Inferior parietal cortex (tissue), 1 donor: ENCODE measurements at regions not wholly inside any gene's neighbourhood (a gene's known extent, or its start where the extent isn't known, plus 50 kb on each side); places are given as distances from the start of the nearest gene placed in this dataset.

ENCODE experiments used
- DNase-seq: peaks from one replicate; pipeline ENCODE4 v3.0.0-alpha.2; 2016; ENCODE audit errors: extremely low spot score

DNA sequence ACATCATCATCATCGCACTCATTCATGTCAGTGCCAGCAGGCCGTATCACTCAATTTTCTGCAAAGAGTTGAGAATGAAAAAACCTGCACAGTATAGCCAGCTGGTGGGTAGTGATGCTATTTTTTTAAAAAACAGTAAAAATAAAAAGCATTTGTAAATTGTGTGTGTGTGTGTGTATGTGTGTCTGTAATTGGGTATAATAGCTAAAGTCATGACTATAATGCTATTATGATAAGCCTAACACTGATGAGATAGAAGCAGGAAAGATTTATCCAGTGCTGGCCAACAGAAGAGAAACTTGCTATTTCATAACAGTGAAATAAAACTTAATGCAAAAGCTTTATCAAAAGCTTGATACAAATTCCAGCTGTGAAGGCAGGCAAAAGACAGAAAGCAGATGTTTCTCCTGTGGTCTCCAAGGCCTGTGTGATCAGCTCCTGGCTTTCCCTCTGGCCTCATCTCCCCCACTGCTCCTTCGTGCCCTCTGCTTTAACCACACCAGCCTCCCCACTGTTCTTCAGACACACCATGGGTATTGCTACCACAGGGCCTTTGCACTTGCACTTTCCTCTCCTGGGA lies 206.2 kb upstream of the IRX5 start:
- no peak for DNase-seq

DNA sequence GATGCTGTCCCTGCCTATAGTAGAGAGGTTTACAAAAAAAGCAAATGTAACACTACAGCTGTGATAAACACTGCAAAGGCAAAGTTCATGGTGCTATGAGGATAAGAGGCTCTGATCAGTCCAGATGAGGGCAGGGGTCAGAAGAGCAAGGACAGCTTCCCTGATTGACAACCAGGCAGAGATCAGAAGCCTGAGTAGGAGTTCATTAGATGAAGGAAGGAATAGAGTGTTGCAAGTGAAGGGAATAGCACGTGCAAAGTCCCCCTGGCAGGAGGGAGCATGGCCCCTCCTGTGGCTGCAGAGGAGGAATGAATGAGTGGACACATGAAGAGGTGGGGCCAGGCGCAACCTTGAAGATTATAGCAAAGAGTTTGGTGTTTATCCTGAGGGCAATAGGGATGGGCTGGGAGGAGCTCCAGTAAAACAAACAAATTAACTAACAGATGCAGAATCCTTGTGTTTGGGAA lies 208.4 kb upstream of the IRX5 start:
- DNase-seq: no peak

DNA sequence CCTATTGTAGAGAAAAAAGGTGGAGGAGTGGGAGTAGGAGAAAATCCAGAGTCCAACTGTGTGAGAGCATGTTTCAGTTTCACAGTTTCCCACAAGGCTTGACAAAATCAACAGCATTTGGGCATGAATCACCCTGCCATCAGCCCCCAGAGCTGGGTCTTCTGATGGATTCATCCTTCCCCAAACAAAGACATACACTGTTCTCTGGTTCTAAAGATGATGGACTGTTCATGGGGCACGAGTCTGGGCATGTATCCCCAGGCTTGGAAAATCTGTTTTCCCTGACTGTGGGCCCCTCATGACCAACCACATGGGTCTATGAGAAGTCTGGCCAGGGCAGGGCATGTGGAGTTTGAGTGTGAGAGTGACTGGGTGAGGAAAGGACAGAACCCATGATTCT lies 210.4 kb upstream of the IRX5 start:
- DNase-seq: no peak

DNA sequence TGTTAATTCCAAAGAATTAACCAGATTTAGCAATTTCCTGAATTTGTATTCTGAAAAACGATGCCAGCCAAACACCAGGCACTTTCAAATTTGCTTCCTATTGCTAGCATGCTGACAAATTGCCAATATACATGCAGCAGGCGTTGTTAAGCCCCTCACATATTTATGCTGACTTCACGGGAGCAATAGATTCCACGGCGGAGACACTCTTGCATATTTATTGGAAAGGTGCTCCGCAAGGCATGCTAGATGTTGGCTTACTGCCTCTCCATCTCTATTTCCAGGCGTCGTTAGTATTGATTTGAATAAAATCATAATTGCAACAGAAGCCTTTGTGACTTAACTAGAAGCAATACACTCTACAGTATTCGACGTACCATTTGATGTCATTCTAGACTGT lies 211.0 kb upstream of the IRX5 start:
- no peak for DNase-seq

DNA sequence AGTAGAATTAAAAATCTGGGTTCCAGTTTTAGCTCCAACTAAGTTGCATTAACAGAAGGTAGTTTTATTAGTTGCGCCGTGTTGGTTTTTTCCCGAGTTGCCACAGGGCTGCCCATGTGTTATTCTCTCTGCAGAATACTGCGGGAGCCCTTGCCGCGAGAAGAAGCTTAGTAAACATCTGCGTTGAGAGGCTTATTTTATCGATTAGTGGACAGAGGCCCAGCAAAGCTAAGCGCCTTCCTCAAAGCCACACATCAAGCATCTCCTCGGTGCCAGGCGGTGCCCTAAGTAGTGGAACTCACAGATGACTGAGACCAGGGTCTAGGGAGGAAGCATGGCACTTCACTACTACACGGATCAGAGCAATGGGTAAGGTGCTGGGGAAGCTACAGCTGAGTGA lies 212.3 kb upstream of the IRX5 start:
- DNase-seq: no peak

DNA sequence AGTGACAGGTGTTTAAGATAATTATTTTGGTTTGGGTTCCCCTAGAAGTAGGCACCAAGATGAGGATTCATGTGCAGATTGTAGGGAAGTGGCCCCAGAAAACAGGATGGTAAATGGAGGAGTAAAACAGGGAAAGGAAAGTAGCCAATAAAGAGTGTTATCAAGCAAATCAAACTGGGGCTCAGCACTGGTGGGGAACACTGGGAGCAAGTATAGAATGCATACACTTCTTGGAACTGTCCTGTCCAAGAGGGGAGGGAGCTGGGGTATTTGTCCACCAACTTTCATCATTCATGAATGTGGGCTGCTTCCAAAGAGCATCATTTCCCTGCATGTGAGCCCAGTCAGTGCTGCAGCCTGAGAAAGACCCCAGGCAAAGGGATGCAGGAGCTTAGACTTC lies 215.7 kb upstream of the IRX5 start:
- no peak for DNase-seq

DNA sequence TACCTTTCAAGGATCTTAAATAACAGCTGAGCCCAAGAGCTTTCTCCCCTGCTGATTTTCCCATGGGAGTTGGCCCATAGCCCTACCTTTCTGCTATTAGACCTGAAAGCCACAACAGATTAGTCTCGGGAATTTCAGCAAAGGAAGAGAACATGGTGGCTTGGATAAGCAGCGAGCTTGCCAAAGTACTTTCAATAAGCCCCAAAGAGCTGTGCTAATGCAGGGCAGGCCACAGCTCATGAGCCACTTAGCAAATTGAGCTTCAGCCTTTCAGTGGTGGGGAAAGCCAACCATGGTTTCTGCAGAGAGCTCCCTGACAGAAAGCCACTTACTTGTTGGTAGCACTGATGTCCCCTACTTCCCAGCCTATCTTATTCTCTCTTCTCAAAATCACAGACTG lies 217.8 kb upstream of the IRX5 start:
- DNase-seq: no peak

DNA sequence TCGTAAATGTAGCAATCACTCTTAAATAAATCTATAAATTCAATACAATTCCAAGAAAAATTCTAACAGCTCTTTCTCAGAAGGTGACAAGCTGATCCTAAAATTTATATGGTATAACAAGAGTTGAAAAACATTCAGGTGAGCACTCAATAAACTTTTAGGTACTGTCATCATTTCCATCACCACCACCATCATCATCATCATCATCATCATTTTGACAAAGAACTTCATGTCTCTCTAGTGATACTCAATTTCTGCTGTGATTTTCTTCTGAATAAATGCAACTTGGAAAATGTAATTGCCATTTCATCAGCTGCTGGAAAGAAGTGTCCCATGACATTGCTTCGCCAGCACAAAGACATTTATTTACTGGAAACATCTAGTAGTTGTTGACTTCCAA lies 222.9 kb upstream of the IRX5 start:
- DNase-seq: no peak

DNA sequence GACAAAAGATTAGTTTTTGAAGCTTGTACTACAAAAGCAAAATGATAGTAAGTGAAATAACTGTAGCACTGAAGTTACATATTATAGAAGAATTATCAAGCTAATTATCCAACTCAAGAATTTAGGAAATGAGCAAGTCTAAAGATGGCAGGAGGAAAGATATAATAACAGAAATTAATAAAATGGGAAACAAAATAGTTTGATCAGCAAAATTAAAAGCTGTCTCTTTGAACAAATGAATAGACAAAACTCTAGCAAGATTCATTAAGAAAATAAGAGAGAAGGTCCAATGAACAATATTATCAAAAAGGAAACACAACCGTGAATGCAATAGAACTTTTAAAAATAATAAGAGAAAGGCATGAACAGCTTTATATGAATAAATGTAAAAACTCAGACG lies 224.3 kb upstream of the IRX5 start:
- no peak for DNase-seq

DNA sequence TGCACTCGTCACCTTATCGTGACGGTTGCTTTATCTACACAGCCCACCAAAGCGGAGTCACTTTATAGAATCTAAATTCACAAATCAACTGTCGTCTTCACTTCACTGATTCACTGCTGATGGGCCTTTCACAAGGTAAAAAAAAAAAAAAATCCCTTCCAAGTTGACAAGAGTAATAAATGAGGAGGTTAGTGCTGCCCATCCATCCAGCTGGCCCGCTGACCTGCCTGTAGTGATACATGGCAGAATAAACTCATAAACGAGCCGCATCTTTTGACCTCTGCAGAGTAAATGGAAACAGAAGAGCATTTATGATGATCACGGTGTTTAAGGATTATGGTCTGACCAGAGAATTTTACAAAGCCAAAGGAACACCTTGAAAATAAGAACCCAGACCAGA lies 227.3 kb upstream of the IRX5 start:
- DNase-seq: no peak

DNA sequence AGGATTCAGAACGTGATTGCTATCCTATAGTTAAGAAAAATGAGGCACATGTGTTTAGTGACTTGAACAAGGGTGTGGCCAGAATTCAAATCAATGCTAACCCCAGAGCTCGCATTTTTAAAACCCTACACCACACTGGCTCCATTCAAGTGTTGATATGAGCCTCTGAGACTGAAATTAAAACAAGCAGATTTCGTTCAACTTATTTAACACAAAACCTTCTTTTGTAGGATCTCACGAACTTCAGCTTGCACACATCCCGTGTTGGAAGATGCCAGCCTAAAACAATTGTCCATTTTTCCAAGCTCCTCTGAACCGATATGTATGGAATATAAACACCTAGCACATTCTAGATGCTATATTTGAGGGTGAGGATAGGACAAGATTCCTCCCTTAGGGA lies 231.0 kb upstream of the IRX5 start:
- DNase-seq: no peak

DNA sequence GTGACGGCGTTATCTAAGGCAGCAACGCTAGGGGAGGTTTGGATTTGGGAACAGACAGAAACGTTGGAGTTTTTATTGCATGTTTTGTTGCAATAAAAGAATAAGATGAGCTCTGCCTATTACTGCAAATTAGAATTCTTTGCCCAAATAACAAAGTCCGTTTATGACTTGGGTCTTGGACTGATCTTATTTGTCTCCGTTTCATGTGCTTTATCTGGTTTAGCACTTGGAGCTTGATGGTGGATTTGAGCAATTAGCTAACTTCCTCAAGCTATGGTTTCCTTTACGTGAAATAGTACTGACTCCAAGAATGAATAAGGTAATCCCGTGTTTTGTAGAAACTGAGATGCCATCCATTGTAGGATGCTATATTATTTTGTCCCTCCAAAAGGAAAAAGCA lies 233.0 kb upstream of the IRX5 start:
- DNase-seq: no peak

DNA sequence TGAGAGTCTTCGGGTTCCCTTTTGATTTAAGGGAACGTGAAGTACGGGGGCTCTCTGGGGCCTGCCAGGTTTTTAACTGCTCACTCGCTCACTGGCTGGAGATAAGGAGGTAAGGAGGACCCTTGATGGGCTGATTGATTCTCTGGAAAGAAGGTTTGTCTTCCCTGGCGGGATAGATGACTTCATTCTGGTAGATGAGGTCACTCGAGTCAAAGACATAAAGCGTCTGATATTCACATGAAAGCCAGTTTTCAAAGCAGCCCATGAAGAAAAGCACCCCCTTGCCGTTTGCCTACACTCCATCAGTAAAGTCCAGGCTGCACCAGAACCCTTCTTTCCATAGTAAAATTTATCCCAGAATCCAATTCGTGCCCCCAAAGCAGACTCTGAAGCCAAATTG lies 233.7 kb upstream of the IRX5 start:
- no peak for DNase-seq

DNA sequence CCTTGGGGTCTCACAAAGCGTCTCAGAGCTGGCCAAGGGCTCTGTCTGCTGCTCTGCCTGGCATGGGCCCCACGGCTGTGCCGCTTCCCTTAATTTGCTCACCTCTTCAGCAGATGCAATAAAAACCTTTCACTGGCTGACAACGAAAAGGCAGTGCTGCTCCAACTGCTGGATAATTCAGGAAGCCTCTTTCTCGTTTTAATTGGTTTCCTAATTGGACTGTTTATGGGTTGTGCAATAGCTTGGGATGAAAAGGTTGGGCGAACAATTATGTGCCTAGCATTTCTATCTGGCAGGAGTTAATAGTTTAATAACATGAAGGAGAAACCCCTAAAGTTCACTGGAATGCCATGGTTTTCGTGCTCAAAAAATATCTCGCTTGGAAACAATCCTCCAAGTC lies 234.1 kb upstream of the IRX5 start:
- no peak for DNase-seq

DNA sequence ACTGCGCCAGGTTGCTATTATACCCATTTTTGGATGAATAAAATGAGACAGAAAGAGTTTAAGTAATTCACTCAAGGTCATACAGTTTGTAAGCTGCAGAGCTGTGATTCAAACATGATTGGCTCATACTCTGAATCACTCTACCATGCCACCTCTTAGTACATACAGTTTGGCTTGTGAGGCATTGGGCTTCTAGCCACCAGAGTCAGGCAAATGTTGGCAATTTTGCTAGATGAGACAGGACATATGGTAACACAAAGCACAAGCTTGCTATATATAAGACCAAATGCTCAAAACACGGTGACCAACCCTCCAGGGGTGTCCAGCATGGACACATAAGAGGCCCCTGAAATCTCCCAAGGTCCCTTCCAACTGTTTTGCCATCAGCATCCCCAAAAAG lies 236.0 kb upstream of the IRX5 start:
- no peak for DNase-seq

DNA sequence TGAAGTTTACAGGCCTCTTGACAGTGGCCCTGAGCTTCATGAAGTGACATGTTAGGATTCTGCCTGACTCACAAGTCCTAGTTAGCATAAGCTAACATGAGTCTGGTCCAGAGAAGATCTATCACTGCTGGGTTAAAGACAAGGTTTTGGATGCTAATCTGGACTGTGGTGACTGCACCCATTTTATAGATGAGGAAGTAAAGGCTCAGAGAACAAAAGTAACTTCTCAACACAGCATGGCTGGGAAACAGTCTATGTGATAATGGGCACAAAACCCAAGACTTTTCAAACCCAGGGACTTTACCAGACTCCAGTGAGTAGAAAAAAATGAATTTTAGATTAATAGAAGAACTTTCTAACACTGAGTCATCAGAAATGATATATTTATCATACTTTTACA lies 236.8 kb upstream of the IRX5 start:
- DNase-seq: no peak

DNA sequence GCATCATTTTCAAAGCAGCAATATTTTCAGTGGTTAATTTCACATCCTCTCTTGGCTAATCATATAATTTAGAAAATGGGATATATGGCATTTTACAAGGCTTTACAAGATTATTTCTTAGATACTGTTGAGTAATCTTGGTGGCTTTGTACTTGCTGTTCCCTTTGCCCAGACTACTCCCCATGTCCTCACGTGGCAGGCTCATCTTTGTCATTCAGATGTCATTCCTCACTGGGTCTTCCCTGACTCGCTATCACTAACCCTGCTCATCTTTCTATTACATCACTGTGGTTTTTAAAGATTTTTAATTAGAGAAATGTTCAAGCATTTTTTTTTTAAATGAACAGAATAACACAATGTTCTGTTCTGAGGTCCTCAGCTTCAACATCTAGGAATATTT lies 240.0 kb upstream of the IRX5 start:
- no peak for DNase-seq

DNA sequence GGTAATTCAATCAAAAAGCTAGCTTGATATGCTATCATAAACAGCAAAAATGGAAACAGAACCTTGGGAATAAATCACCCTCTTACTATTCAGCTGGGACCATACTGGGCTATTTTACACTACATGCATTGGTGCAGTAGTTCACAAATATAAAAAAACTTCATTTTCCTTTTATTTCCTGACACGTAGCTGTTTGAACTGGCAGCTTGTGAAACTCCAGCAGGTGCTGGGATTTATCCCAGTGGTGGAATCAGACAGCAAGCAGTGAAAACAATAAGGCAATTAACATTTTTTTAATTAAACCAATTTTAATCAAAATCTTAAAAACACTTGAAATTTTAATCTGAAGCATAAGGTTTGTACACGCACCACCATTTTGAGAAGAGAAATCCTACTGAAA lies 240.4 kb upstream of the IRX5 start:
- DNase-seq: no peak

DNA sequence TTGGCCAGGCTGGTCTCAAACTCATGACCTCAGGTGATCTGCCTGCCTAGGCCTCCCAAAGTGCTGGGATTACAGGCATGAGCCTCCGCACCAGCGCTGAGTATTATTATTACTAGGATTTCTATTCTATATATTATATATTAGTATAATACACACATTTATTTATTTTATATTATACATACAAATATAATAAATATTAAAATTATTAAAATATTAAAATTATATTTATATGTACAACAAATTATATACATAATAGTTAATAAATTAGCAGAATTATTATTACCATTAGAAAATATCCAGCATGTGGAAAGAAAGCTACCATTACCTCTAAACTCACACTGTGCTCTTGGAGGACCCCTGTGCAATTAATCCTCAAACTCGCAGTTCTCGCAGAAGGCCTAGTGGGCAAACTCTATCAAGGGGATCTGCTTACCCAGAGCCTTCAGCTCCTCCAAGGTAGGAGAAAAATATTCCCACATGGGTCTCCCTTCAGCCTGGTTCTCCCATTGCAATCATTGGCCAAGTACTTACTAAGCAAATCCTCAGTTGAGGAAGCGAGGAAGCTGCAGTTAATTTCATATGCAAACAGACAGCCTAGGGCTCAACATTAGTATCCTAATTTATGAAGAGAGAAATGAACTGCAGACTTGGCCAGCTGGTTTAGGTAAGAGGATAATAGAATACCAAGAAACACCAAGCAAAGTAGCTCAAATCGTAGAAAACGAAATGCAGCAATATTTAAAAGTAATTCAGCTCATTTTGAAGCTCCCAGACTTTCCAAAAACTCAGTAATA lies 241.4 kb upstream of the IRX5 start:
- no peak for DNase-seq

DNA sequence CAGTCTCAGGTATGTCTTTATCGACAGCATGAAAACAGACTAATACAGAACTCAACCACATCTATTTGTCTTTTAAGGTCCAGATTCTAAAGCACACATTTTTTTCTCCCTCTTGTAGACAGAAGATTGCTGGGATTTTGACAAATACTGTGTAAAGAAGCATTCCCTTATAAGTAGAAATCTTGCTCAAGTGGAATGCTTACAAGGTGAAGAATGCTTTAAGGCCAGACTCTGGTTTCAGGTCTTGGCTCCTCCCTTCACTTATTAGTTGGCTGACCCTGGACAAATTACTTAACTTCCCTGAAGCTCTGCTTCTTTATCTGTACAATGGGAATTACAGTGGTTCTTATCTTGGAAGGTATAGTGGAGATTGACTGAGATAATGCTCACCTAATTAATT lies 242.3 kb upstream of the IRX5 start:
- no peak for DNase-seq

DNA sequence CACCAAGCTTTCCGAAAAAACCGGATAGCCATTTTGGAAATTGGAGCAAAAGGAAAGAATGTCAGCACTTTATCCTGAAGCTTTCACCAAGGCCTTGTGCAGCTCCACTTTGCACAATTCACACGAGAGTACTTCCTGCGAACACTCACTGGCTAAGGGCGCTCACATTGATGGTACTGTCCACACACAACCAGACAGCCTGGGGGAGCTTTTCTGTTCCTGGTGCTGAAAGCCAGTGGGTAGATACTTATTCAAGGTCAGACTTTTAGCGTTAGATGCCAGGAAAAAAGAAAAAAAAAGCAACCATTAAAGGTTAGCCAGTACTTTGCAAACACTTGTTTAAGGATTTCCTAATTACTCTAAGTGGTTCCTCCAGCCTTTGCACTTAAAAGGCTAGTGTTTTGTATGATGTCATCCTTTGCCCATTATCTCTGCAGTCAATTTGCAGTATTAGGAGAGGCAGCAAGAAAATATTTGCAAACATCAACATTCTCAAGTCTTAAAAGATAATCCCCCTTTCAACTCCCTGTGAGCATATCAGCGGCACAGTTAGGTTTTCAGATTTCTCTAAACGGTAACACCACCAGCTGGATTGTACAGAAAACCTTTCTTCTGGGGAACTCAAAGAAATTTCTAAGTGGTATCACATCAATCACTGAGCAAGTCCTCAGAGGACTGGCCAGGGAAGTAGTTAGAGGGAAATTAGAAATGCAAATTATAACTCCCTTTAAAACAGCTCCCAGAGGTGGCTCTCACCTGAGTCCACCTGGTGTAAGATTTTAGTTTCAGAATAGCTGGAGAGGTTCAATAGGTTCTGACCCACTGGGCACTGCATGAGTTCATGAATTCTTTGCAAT lies 243.4 kb upstream of the IRX5 start:
- DNase-seq: no peak

DNA sequence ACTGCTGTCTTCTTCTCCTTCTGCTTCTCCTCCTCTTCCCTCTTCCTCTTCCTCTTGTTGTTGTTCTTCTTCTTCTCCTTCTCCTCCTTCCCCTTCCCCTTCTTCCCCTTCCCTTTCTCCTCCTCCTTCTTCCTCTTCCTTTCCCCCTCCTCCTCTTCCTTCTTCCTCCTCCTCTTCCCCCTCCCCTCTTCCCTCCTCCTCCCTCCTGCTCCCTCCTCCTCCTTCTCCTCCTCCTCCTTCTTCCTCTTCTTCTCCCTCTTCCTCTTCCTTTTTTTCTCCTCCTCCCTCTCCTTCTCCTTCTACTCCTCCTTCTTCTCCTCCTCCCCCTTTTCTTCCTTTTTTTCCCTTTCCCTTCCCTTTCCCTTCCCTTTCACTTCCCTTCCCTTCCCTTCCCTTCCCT lies 245.0 kb upstream of the IRX5 start:
- no peak for DNase-seq

DNA sequence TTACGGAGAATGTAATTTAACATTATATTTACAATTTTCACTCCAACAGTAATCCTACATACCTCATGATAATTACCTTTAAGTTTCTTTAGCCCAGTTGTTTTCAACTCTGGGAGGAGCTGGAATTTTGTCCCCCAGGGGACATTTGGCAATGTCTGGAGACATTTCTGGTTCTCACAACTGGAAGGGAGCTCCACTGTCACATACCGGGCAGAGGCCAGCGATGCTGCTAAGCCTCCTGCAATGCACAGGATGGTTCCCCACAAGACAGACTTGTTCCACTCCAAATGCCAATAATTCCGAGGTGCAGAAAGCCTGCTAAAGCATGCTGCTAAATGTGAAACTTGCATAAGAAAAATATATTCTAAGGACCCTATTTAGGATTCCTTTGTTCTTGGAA lies 251.1 kb upstream of the IRX5 start:
- DNase-seq: no peak
